Esophagus muscularis mucosa (tissue), 3 donors: ENCODE measurements at regions not wholly inside any gene's neighbourhood (a gene's known extent, or its start where the extent isn't known, plus 50 kb on each side); places are given as distances from the start of the nearest gene placed in this dataset.

ENCODE experiments used
- POLR2AphosphoS5 ChIP-seq, 2 donors: sonication (generic); formaldehyde crosslinking; IDR thresholded peaks; one replicate each; pipeline ENCODE4 v1.6.1; 2017; ENCODE audit warnings: antibody characterized with exemption in 2 of 2
- TF ChIP-seq, protein P1 (sequence below), 3 experiments: fragments of 200-600 bp in 2 of 3; fragments of 450-650 bp in 1 of 3; sonication (generic) in 2 of 3; IDR thresholded peaks; one replicate each; pipeline ENCODE4 v1.5.1; 2017 to 2019; ENCODE audit warnings: antibody characterized with exemption in 3 of 3, mild to moderate bottlenecking in 2 of 3, moderate library complexity in 1 of 3

DNA sequence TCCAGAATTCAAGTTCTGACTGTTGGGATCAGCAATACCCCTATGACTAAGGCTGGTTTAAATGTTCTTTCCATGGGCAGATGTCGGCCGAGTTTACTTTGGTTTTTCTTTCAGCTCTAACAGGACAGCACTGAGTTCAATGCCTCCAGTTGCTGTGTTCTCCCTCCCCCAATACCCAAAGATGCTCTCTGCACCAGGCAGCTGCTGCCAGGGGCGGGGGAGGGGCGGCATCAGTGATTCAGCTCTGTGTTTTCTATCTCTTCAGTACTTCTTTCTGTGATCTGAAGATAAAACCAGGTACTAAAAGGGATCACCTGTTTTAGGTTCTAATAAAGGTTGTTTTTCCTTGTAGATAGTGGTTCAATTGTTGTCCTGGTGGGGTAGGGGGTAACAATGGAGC is 576.7 kb upstream of the POT1 start:
- TF ChIP-seq POLR2AphosphoS5 (IDR thresholded peaks at IDR 0.05) = no peak
- TF ChIP-seq, protein P1, sequence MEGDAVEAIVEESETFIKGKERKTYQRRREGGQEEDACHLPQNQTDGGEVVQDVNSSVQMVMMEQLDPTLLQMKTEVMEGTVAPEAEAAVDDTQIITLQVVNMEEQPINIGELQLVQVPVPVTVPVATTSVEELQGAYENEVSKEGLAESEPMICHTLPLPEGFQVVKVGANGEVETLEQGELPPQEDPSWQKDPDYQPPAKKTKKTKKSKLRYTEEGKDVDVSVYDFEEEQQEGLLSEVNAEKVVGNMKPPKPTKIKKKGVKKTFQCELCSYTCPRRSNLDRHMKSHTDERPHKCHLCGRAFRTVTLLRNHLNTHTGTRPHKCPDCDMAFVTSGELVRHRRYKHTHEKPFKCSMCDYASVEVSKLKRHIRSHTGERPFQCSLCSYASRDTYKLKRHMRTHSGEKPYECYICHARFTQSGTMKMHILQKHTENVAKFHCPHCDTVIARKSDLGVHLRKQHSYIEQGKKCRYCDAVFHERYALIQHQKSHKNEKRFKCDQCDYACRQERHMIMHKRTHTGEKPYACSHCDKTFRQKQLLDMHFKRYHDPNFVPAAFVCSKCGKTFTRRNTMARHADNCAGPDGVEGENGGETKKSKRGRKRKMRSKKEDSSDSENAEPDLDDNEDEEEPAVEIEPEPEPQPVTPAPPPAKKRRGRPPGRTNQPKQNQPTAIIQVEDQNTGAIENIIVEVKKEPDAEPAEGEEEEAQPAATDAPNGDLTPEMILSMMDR (IDR thresholded peaks at IDR 0.05) = no peak
